ENCODE measurements at regions not wholly inside any gene's neighbourhood (a gene's known extent, or its start where the extent isn't known, plus 50 kb on each side); places are given as distances from the start of the nearest gene placed in this dataset.
"Not testable (repeated sequence)": the region's sequence is repeated elsewhere in the genome, so short reads cannot be mapped to it uniquely, and the experiment has no call there.

GRCh38 chr6:163739966-163740365 is 325.4 kb downstream of the QKI start:
- no peak for DNase-seq

GRCh38 chr6:163739408-163739725 is 324.8 kb downstream of the QKI start:
- DNase-seq, result peak in 1 of 2 donors; percentile 15

GRCh38 chr6:163738725-163739407 is 324.3 kb downstream of the QKI start:
- no peak for DNase-seq

- no peak for DNase-seq
Measured at GRCh38 chr6:163738304-163738703, 323.8 kb downstream of the QKI start.

GRCh38 chr6:163735076-163735475 is 320.6 kb downstream of the QKI start:
- DNase-seq, result no peak

GRCh38 chr6:163733061-163733460 is 318.5 kb downstream of the QKI start:
- DNase-seq, result no peak

- no peak for DNase-seq
Measured at GRCh38 chr6:163732479-163732878, 318.0 kb downstream of the QKI start.

GRCh38 chr6:163732014-163732351 is 317.5 kb downstream of the QKI start:
- DNase-seq, result not testable (repeated sequence)

- DNase-seq, result no peak
Measured at GRCh38 chr6:163731215-163732013, 316.9 kb downstream of the QKI start.

GRCh38 chr6:163730246-163731210 is 316.0 kb downstream of the QKI start:
- no peak for DNase-seq

GRCh38 chr6:163729127-163729872 is 314.8 kb downstream of the QKI start:
- no peak for DNase-seq

- no peak for DNase-seq
Measured at GRCh38 chr6:163728442-163729126, 314.1 kb downstream of the QKI start.

- no peak for DNase-seq
Measured at GRCh38 chr6:163726037-163726695, 311.6 kb downstream of the QKI start.

- DNase-seq, result no peak
Measured at GRCh38 chr6:163725008-163725941, 310.8 kb downstream of the QKI start.

GRCh38 chr6:163724196-163724595 is 309.7 kb downstream of the QKI start:
- no peak for DNase-seq

GRCh38 chr6:163723759-163724158 is 309.2 kb downstream of the QKI start:
- DNase-seq, result no peak

- no peak for DNase-seq
Measured at GRCh38 chr6:163721922-163722692, 307.6 kb downstream of the QKI start.

GRCh38 chr6:163721435-163721834 is 306.9 kb downstream of the QKI start:
- DNase-seq, result no peak
